ENCODE measurements at regions not wholly inside any gene's neighbourhood (a gene's known extent, or its start where the extent isn't known, plus 50 kb on each side); places are given as distances from the start of the nearest gene placed in this dataset.
"Not testable (repeated sequence)": the region's sequence is repeated elsewhere in the genome, so short reads cannot be mapped to it uniquely, and the experiment has no call there.

GRCh38 chr14:25316007-25316406, 266.1 kb upstream of the STXBP6 start:
- not testable (repeated sequence) for DNase-seq (ENCODE audit: low read depth)

GRCh38 chr14:25308244-25308643, 258.3 kb upstream of the STXBP6 start:
- DNase-seq (ENCODE audit: low read depth) = no peak

- no peak for DNase-seq (ENCODE audit: low read depth)
Observed at GRCh38 chr14:25303934-25304333, 254.0 kb upstream of the STXBP6 start.

- DNase-seq (ENCODE audit: low read depth) = no peak
Observed at GRCh38 chr14:25298238-25298637, 248.3 kb upstream of the STXBP6 start.

- DNase-seq (ENCODE audit: low read depth) = not testable (repeated sequence)
Observed at GRCh38 chr14:25290154-25290553, 240.2 kb upstream of the STXBP6 start.

GRCh38 chr14:25274529-25274928, 224.6 kb upstream of the STXBP6 start:
- DNase-seq (ENCODE audit: low read depth) = no peak

GRCh38 chr14:25267186-25267585, 217.2 kb upstream of the STXBP6 start:
- DNase-seq (ENCODE audit: low read depth) = no peak

GRCh38 chr14:25259470-25259869, 209.5 kb upstream of the STXBP6 start:
- DNase-seq (ENCODE audit: low read depth) = no peak

- no peak for DNase-seq (ENCODE audit: low read depth)
Observed at GRCh38 chr14:25252793-25253192, 202.8 kb upstream of the STXBP6 start.

GRCh38 chr14:25250516-25250915, 200.6 kb upstream of the STXBP6 start:
- no peak for DNase-seq (ENCODE audit: low read depth)

GRCh38 chr14:25247609-25248008, 197.7 kb upstream of the STXBP6 start:
- DNase-seq (ENCODE audit: low read depth) = no peak

GRCh38 chr14:25246751-25247150, 196.8 kb upstream of the STXBP6 start:
- no peak for DNase-seq (ENCODE audit: low read depth)

GRCh38 chr14:25239170-25239569, 189.2 kb upstream of the STXBP6 start:
- no peak for DNase-seq (ENCODE audit: low read depth)

- DNase-seq (ENCODE audit: low read depth) = no peak
Observed at GRCh38 chr14:25237845-25238244, 187.9 kb upstream of the STXBP6 start.

GRCh38 chr14:25233613-25234012, 183.7 kb upstream of the STXBP6 start:
- no peak for DNase-seq (ENCODE audit: low read depth)

GRCh38 chr14:25231004-25231403, 181.1 kb upstream of the STXBP6 start:
- no peak for DNase-seq (ENCODE audit: low read depth)

GRCh38 chr14:25226214-25226613, 176.3 kb upstream of the STXBP6 start:
- DNase-seq (ENCODE audit: low read depth) = no peak

- no peak for DNase-seq (ENCODE audit: low read depth)
Observed at GRCh38 chr14:25222256-25222655, 172.3 kb upstream of the STXBP6 start.

- no peak for DNase-seq (ENCODE audit: low read depth)
Observed at GRCh38 chr14:25220514-25220913, 170.6 kb upstream of the STXBP6 start.

GRCh38 chr14:25215607-25216006, 165.7 kb upstream of the STXBP6 start:
- no peak for DNase-seq (ENCODE audit: low read depth)

- no peak for DNase-seq (ENCODE audit: low read depth)
Observed at GRCh38 chr14:25197885-25198284, 147.9 kb upstream of the STXBP6 start.

GRCh38 chr14:25180221-25180620, 130.3 kb upstream of the STXBP6 start:
- DNase-seq (ENCODE audit: low read depth) = no peak

- no peak for DNase-seq (ENCODE audit: low read depth)
Observed at GRCh38 chr14:25178255-25178654, 128.3 kb upstream of the STXBP6 start.

- no peak for DNase-seq (ENCODE audit: low read depth)
Observed at GRCh38 chr14:25150934-25151790, 101.2 kb upstream of the STXBP6 start.

All from T follicular helper cell (primary cell).